ENCODE measurements at regions not wholly inside any gene's neighbourhood (a gene's known extent, or its start where the extent isn't known, plus 50 kb on each side); places are given as distances from the start of the nearest gene placed in this dataset.

GRCh38 chr1:87201768-87202167 is 126.9 kb upstream of the LMO4 start:
- TF ChIP-seq TARDBP (IDR thresholded peaks at IDR 0.05) (no peak), FOXM1 (IDR thresholded peaks at IDR 0.05; ENCODE audit: borderline replicate concordance) (no peak)
